ENCODE measurements at regions not wholly inside any gene's neighbourhood (a gene's known extent, or its start where the extent isn't known, plus 50 kb on each side); places are given as distances from the start of the nearest gene placed in this dataset.
"Not testable (repeated sequence)": the region's sequence is repeated elsewhere in the genome, so short reads cannot be mapped to it uniquely, and the experiment has no call there.

DNA sequence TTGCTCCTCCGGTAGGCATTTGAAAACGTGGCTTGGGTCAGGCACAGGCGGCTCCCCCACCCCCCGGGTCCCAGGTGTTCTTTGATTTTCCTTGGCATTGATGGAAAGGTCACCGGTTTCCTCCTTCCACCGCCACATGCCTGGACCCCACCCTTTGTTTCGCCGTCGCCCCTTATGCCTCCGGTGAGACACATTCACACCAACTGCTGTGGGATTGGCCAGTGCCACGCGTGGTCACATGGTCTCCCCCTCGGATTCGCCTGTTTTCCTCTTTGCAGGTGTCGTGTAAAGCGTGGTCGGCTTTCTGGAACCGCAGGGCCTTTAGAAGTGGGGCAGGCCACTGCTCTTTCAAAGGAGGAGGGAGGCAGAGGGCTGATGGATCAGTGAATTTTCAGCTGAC is 101.2 kb upstream of the FOXD4L5 start:
- TF ChIP-seq, protein P1, sequence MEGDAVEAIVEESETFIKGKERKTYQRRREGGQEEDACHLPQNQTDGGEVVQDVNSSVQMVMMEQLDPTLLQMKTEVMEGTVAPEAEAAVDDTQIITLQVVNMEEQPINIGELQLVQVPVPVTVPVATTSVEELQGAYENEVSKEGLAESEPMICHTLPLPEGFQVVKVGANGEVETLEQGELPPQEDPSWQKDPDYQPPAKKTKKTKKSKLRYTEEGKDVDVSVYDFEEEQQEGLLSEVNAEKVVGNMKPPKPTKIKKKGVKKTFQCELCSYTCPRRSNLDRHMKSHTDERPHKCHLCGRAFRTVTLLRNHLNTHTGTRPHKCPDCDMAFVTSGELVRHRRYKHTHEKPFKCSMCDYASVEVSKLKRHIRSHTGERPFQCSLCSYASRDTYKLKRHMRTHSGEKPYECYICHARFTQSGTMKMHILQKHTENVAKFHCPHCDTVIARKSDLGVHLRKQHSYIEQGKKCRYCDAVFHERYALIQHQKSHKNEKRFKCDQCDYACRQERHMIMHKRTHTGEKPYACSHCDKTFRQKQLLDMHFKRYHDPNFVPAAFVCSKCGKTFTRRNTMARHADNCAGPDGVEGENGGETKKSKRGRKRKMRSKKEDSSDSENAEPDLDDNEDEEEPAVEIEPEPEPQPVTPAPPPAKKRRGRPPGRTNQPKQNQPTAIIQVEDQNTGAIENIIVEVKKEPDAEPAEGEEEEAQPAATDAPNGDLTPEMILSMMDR (IDR thresholded peaks at IDR 0.05): not testable (repeated sequence)
- TF ChIP-seq EZH2 (IDR thresholded peaks at IDR 0.05; ENCODE audit: borderline replicate concordance, insufficient read depth, low read depth, low read length, poor library complexity, severe bottlenecking): not testable (repeated sequence)

All from B cell (primary cell).